ENCODE measurements at regions not wholly inside any gene's neighbourhood (a gene's known extent, or its start where the extent isn't known, plus 50 kb on each side); places are given as distances from the start of the nearest gene placed in this dataset.

DNA sequence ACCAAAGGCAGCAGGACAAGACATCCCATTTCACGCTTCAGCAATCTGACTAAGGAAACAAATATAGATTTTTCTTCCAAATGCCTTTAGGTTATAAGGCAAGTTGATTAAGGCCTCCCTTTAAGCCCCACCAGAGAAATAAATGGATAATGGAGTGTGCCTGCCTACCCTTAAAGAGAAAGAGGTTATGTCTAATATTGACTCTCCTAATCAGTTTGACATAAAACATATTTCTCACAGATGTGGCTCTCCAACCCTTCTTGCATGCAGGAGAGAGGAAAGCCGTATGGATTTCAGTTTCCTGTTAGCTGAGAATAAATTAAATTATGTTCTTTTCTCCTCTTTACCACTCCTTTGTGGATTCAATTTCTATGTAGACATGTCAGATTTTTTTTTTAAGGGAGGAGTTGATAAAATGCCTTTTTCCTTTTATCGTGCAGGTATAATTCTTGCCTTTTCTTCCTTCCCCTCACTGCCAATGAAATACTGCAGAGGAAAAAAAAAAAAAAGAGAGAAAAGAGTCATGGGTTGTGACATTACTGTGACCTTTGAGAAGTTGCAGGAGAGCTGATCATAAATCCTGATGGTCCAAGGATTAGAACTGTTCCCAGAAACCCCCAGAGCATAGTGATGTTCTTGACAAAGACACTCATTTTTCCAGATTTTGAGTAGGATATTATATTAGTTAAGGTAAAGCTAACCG, 355.3 kb upstream of the SLCO3A1 start:
- no peaks in the 10 kb centered on the region for H3K9me3 ChIP-seq
- ATAC-seq = no peak
- H3K36me3 ChIP-seq = no peaks in the 10 kb centered on the region
- no peaks in the 10 kb centered on the region for H3K27me3 ChIP-seq
- WGBS, 2 donors (ENCODE audit: low coverage in 1 of 2) = 73 to 81% methylated on average over 3 to 4 of the region's 4 CpGs
- H3K4me3 ChIP-seq = no peak overlapping the region
- no peak overlapping the region for H3K27ac ChIP-seq
- no peaks in the 10 kb centered on the region for H3K4me1 ChIP-seq
- TF ChIP-seq, protein P1, sequence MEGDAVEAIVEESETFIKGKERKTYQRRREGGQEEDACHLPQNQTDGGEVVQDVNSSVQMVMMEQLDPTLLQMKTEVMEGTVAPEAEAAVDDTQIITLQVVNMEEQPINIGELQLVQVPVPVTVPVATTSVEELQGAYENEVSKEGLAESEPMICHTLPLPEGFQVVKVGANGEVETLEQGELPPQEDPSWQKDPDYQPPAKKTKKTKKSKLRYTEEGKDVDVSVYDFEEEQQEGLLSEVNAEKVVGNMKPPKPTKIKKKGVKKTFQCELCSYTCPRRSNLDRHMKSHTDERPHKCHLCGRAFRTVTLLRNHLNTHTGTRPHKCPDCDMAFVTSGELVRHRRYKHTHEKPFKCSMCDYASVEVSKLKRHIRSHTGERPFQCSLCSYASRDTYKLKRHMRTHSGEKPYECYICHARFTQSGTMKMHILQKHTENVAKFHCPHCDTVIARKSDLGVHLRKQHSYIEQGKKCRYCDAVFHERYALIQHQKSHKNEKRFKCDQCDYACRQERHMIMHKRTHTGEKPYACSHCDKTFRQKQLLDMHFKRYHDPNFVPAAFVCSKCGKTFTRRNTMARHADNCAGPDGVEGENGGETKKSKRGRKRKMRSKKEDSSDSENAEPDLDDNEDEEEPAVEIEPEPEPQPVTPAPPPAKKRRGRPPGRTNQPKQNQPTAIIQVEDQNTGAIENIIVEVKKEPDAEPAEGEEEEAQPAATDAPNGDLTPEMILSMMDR (IDR thresholded peaks at IDR 0.05) = no peak
- TF ChIP-seq POLR2AphosphoS5 (IDR thresholded peaks at IDR 0.05) (no peak), POLR2A (IDR thresholded peaks at IDR 0.05) (no peak), EP300 (IDR thresholded peaks at IDR 0.05) (no peak)

DNA sequence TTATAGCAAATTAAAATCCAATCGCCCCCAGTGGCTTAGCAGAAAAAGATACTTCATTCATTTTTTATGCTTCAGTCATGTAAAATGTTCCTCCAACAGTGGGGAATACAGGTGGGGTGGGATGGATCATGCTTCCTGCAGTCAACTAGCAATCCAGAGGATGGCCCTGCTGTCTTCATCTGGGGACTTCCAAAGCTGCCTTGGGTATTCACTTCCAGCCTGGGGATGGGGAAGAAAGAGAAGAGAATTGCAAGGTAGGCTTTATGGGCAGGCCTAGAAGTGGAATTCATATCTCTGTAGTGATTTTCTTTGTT, 354.8 kb upstream of the SLCO3A1 start:
- WGBS, 2 donors (ENCODE audit: low coverage in 1 of 2) = 89% methylated on average over 1 of the region's 1 CpG; no CpG with 5 or more reads in 1 of the 2 donors
- Histone ChIP-seq H3K4me3 (no peak overlapping the region), H3K27me3 (no peaks in the 10 kb centered on the region), H3K27ac (no peak overlapping the region), H3K36me3 (no peaks in the 10 kb centered on the region), H3K9me3 (no peaks in the 10 kb centered on the region), H3K4me1 (no peaks in the 10 kb centered on the region)
- TF ChIP-seq, protein P1 (IDR thresholded peaks at IDR 0.05) = no peak
- TF ChIP-seq POLR2AphosphoS5 (IDR thresholded peaks at IDR 0.05) (no peak), POLR2A (IDR thresholded peaks at IDR 0.05) (no peak), EP300 (IDR thresholded peaks at IDR 0.05) (no peak)
- ATAC-seq = no peak

DNA sequence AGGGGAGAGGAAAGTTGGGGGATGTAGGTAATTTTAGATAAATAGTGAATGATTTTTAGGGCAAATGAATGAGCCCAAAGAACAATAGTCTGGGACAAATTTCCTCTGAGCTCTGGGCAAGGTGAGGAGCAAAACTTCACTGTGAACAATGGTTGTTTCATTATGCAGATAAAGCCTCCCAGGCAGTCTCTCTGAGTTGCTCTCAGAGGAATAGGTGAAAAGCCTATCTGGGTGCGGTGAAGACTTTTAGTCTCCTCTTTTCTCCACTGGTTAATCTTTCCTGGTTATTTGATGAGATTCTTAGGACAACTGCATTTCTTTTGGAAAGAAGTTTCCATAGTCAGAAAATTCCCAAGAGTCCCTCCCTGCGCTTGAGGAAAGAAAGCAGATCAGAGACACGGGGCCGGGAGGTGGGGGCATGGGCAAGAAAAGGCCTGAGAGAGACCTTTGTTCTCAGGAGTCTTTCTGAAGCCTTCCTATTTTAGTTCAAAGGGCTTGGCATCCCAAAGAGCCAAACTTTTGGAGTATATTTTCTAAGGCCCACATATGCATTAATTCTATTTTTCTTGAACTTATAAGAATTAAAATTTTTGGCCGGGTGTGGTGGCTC, 353.6 kb upstream of the SLCO3A1 start:
- H3K27ac ChIP-seq = no peak overlapping the region
- ATAC-seq = no peak
- H3K4me1 ChIP-seq = no peaks in the 10 kb centered on the region
- no peaks in the 10 kb centered on the region for H3K27me3 ChIP-seq
- no peaks in the 10 kb centered on the region for H3K36me3 ChIP-seq
- no peaks in the 10 kb centered on the region for H3K9me3 ChIP-seq
- TF ChIP-seq POLR2A (IDR thresholded peaks at IDR 0.05) (no peak), POLR2AphosphoS5 (IDR thresholded peaks at IDR 0.05) (no peak), EP300 (IDR thresholded peaks at IDR 0.05) (no peak)
- TF ChIP-seq, protein P1 (IDR thresholded peaks at IDR 0.05) = no peak
- no peak overlapping the region for H3K4me3 ChIP-seq
- 76 to 82% methylated on average over 5 of the region's 5 CpGs for WGBS, 2 donors (ENCODE audit: low coverage in 1 of 2)

DNA sequence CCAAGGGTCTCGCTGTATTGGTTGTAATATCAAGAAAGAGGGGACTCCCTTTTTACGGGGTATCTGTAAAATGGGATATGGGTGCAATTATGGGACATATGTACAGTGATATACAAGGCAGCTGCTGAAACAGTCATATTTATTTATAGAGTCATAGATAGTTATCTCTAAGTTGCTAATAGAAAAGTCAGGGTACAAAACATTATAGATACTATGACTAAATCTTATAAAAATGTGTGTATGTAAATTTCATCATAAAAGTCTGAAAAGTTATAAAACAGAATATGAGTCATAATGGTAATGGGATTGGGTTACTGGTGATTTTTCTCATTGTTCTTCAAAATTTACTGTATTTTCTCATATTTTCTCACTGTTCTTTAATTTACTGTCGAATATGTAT, 344.9 kb upstream of the SLCO3A1 start:
- TF ChIP-seq, protein P1 (IDR thresholded peaks at IDR 0.05) = no peak
- TF ChIP-seq POLR2AphosphoS5 (IDR thresholded peaks at IDR 0.05) = no peak
- TF ChIP-seq POLR2A (IDR thresholded peaks at IDR 0.05) = no peak
- no peak for TF ChIP-seq EP300 (IDR thresholded peaks at IDR 0.05)
- WGBS, 2 donors (ENCODE audit: low coverage in 1 of 2) = 75 to 81% methylated on average over 3 of the region's 3 CpGs
- no peaks in the 10 kb centered on the region for H3K4me1 ChIP-seq
- ATAC-seq = no peak
- H3K9me3 ChIP-seq = no peaks in the 10 kb centered on the region
- H3K27ac ChIP-seq = no peak overlapping the region
- no peaks in the 10 kb centered on the region for H3K36me3 ChIP-seq
- no peaks in the 10 kb centered on the region for H3K27me3 ChIP-seq
- no peak overlapping the region for H3K4me3 ChIP-seq

DNA sequence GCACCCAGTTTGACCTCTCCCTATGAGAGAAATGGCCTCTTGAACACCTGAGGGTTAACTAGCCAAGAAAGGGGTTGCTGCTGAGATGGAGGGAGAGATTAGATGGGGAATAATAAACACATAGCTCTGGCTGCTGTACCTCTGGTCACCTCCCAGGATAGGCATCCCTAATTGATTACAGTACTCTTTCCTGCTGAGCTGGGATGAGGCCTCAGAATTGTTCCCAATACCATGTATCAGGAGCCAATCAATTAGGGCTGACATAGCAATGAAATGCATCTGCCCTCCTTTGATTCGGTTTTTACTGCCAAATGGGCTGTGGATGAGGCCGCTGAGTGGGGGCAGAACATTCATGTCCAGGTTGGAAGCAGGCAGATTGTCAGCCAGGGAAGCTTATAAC, 339.4 kb upstream of the SLCO3A1 start:
- whole genome bisulfite sequencing, 2 donors (ENCODE audit: low coverage in 1 of 2) = 60 to 100% methylated on average over 1 to 2 of the region's 2 CpGs
- ATAC-seq = no peak

More for the DNA sequence above, 339.4 kb upstream of the SLCO3A1 start:
- H3K36me3 ChIP-seq = no peaks in the 10 kb centered on the region
- no peaks in the 10 kb centered on the region for H3K9me3 ChIP-seq
- no peak overlapping the region for H3K27ac ChIP-seq
- H3K27me3 ChIP-seq = no peaks in the 10 kb centered on the region
- no peak overlapping the region for H3K4me3 ChIP-seq
- no peak for TF ChIP-seq EP300 (IDR thresholded peaks at IDR 0.05)
- TF ChIP-seq POLR2AphosphoS5 (IDR thresholded peaks at IDR 0.05) = no peak
- no peak for TF ChIP-seq POLR2A (IDR thresholded peaks at IDR 0.05)
- TF ChIP-seq, protein P1 (IDR thresholded peaks at IDR 0.05) = no peak
- H3K4me1 ChIP-seq = peaks cover 0 to 4% (median 0%) of the 10 kb centered on the region in 3 donors

Measured in gastroesophageal sphincter (tissue), 4 donors.